ENCODE measurements at regions not wholly inside any gene's neighbourhood (a gene's known extent, or its start where the extent isn't known, plus 50 kb on each side); places are given as distances from the start of the nearest gene placed in this dataset.

DNA sequence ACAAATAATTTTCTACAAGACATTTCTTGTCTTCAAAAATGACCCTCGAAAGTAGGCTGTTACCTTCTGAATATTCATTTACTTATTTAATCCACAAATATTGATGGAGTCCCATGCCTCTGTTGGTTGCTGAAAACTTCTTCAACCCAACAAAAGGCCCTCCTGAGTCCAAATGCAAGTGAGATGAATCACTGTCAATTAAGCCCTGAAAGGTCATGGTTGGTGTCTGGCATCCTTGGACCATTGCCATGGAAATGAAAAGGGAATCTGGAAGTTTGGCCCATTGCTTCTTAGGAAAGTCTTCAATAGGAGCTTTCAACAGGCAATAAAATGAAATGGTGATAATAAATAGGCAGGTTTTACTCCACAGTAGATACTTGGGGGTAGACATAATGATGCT is 364.7 kb upstream of the DYNLRB2 start:
- DNase-seq (ENCODE audit: low spot score) = no peak

DNA sequence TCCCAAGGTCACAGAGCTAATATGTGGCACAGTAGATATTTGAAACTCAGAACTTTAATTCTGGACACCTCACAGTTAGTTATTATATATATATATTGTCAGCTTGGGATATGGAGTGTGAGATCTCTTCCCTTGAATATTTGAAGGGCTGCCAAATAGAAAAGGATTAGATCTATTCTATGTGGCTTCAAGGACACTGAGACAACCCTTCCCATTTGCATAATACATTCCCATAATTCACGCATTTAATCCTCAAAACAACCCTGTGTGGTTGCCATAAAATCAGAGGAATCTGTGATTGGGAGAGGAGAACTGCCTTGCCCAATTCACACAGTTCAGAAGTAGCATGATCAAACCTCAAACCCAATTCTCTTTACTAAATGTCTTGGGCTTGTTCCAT is 365.8 kb upstream of the DYNLRB2 start:
- DNase-seq (ENCODE audit: low spot score) = no peak

DNA sequence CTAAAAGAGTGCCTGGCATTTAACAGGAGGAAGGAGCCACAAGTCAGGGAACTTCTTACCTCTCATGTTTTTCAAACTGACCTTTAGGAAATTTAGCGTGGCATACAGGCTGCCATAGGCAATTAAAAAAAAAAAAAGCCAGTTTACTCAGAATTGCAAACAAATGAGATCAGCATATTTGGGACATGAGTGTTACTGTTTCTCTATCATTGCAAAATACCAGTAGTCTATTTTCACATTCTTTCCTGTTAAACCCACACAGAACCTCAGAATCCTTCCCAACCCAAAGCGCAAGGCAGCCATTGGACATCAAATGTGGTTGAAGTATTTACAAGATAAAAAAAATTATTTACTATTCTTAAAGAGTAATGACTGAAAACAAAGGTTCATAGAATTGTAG is 366.4 kb upstream of the DYNLRB2 start:
- DNase-seq (ENCODE audit: low spot score) = no peak

DNA sequence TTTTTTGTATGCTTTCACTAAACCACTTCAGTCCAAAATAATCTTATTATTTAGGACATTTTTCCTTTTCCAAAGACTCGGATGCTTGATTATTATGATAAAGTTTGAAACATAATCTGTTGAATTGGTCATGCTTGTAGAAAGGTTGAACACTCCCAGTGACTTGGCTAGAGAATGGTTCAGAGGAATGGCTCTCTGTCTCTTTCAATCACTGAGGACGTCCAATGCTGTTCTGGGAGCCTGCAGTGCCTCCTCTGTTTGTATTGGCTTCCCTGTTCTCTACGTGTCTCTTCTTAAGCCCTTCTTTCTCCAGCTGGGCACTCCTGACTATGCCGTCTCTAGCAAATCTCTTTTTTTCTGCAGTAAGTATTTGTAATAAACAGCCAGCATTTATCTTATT is 369.0 kb upstream of the DYNLRB2 start:
- DNase-seq (ENCODE audit: low spot score) = no peak

DNA sequence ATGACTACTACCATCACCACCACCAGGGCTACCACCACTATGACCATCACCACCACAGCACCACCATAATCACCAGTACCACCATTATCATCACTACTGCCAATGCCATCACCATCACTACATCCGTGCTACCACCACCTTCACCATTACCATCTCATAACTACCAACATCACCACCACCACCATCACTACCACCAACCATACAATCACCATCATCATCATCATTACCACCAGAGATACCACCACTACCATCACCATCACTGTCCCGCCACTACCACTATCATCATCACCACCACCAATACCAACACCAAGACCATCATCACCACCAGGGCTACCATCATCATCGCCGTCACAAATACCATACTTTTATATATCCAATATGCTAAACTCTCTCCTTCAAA is 369.6 kb upstream of the DYNLRB2 start:
- DNase-seq (ENCODE audit: low spot score) = no peak

DNA sequence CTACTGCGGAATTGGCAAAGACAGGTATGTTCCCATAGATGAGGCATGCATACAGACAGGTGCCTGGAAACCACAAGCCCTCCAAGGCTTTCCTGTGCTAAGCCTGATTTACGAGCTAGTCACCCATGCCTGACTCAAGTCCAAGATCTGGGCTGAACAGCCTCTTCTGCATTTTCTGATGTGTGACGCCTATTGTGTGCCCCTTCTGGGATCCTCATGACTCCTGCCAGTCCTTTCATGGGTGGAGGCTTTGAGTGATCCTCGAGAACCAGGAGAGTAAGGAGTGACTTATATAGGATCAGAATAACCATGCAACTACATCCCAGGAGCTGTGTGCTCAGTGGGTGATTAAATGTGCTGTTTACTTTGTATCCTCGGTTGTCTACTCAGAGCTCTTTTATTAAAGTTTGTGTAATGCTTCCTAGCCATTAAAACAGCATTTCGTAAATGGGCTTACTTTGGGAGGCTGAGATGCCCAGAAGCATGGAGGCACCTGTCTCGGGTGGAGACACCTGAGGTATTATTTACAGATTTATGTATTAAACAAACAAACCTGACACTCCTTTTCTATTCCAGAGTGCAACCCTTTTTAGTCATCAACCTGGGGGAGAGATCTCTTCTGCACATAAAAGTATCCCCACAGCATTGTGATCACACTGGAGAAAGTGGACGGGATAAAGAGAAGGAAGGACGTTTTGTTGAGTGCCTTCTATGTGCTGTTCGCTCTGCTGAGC is 373.0 kb upstream of the DYNLRB2 start:
- DNase-seq (ENCODE audit: low spot score) = no peak

DNA sequence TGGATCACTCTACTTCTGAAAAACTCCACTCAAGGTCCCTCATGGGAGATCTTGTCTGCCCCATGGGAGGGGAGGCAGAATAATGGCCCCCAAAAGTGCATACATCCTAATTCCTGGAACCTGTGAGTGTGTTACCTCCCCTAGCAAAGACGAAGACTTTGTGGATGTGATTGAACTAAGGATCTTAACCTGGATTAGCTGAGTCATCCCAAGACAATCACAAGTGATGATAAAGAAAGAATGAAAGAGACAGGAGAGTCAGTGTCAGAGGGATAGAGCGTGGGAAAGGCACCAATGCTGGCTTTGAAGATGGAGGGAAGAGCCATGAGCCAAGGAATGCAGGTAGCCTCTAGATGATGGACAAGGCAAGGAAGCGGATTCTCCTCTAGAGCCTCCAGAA is 374.7 kb upstream of the DYNLRB2 start:
- no peak for DNase-seq (ENCODE audit: low spot score)

DNA sequence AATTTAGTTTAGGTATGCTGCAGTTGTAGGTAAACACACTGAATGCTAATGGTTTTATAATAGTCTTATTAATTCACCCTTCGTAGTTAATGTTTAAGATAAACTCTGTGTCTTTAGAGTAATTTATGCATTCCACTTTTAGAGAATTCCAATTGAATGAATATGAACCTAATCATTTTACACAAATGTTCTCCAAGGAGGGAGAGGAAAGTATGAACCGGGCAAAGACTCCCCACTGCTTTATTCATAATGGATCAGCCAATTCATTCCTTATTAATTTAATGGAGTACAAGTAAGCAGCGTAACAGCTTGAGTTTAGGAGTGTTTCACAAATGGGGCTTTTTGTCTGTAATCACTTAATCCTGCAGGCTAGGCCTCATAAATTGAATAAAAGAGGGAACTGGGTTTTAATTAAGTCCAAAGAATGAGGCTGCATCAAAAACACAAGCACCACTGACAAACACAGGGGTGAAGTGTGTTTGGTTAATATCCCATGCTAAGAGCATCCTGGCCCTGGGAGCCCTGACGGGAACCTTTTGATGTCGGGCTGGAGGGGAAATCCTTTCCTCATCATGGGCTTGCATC is 375.7 kb upstream of the DYNLRB2 start:
- no peak for DNase-seq (ENCODE audit: low spot score)

DNA sequence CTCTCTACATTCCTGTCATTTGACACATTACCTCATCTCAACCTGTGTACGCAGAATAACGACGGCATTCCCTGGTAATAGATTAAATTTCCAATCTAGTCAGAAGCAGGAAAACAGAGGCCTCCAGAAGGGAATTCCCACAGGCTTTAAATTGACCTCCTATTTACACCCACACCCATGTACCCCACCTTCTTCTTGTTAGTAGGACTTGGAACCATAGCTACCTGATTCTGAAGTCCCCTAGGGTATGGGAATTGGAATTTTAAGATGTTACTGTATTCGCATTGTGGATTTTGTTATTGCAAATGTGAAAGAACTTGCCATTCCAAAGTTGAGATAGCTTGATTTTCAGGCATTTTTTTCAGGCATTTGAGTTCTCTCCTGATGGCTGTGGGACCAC is 377.5 kb upstream of the DYNLRB2 start:
- DNase-seq (ENCODE audit: low spot score) = no peak

DNA sequence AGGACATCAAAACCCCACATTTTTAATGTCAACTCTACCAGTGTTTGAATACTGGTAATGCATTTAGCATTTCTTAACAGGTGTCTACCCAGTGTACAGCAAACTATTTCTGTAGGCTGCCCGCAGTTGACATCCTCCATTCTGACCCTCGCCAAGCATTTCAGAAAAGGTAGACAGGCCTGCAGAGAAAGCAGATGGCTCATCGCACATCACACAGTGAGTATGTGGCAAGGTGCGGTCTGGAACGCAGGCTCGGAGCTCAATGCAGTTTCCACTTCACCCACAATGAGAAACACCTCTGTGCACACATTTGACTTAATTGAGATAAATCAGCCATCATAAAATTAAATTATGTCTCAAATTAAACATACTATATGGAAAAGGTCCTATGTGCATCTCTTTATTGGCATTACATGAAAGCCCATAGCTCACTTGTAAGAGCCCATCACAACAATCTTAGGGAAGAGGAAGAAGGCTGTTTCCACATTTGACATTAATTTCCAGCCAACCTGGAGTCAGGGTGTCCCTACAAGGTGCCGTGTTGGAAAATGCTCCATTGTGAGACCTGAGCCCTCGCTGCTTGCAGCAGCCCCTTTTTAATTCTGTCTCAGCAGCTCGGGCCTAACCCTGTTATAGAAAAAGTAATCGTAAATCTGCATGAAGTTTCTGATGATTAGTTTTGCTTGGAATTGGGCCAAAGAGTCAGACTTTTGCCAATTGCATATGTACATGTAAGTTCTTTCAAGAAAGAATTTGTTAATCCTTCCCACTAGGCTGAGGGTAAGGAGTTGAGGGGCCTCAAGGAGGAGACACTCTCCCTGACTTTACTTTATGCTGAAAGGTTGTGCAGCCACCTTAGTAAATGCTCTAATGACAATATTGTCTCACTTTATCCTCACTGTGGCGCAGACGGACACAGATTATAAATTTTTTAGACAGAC is 378.7 kb upstream of the DYNLRB2 start:
- DNase-seq (ENCODE audit: low spot score) = no peak

DNA sequence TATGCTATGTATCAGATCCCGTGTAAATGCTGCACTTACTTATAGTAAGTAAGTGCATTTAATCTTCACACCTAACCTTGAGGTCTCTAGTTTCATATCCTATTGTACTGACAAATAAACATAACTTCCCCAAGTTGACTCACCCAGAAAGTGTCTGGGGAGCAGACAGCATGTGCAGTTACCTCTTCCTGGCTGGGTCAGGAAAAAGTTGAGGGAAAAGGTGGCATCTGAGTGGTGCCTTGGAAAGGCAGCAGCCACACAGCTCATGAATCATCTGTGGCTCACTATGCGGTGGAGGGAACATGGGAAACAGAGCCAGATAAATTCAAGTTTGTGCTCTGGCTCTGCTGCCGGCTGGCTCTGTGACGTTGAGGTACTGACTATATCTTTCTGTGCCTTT is 382.0 kb upstream of the DYNLRB2 start:
- DNase-seq (ENCODE audit: low spot score) = no peak

DNA sequence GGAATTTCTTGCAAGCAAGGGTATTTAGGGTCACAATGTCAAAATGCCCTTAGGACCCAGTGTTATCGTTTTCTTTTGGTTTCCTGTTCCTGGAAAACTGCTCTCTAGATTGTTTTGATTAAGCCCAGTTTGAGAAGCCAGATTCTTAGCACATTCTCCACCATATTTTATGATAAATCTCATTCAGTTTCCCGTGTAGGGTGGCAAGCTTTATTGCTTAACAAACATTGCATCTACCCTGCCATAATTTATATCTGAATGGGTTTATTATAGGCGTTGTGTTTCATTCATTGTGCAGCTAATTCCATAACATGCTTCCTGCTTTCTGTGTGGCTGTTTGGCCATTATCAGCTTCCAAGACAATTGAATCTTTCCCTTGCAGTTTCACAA is 389.1 kb upstream of the DYNLRB2 start:
- no peak for DNase-seq (ENCODE audit: low spot score)

DNA sequence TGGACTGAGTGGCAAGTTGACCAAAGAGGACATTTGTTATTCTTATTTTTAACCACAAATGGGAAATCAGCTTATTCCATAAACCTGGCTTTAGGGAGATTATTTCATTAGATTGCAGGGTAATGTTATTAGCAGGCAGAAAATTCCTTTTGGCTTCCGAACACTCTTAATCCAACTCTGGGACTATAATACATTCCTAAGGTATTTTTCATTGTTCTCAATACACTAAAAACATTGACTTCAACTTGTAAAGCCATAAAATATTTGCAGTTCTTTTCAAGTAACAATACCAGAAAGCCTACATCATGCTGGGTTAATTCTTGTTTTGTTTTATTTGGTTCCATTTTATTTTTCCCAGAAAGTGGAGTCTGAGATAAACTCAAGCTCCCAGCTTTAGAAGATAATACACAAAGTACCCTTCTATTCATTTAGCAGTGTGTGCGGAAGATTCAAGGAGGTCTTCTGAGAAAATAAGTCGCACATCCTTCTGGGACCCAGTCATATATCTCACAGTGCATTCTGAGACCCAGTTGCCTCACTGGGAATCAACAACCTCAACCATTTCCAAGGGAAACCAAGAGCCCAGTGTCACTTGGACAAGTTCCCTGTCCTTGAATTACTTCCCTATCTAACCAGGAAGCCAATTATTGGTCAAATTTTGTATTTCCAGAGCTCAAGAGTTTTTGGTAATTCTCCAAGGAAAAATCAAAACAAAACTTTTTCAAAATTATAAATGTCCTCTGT is 389.6 kb upstream of the DYNLRB2 start:
- no peak for DNase-seq (ENCODE audit: low spot score)

DNA sequence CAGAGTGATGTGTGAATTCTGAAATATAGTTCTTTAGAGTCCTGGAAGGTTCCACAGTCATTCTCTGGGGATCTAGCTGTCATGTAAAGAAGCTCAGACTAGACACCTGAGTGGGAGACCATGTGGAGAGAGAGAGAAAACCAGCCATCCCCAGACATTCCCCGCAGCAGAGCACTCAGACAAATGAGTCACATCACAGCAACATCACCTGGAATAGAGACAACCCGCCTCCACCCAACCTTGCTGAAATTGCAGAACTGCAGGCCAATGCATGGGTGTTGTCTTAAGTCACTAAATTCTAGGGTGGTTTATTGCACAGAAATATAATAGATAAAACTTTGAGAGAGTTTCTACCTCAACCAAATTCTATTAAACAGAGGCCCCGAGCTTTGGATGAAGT is 392.0 kb upstream of the DYNLRB2 start:
- DNase-seq (ENCODE audit: low spot score) = no peak

DNA sequence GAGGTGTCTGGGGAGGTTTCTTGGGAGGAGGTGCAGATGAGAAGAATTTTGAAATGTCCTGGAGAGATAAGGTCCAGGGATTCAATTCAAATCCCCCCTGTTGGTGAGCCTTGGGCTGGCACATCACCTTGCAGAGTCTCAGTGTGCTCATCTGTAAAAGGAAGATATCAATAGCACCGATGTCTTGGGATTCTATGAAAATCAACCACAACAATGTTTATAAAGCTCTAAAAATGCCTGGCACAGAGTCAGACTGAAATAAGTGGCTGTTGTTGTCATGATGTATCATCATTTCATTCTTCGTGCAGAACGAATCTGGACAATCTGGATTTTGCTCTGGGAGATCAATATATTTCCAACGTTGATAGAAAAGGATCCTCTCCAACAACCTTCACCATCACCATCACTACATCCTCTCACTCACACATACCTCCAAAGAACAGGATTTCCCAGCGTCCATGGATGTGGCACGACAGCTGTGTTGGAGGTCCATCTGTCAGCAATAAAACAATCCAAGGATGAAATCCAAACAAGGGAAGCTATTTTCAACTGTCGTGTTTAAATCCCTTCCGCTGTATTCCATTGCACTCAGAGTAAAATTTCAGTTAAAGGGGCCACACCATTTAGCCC is 393.7 kb upstream of the DYNLRB2 start:
- no peak for DNase-seq (ENCODE audit: low spot score)

DNA sequence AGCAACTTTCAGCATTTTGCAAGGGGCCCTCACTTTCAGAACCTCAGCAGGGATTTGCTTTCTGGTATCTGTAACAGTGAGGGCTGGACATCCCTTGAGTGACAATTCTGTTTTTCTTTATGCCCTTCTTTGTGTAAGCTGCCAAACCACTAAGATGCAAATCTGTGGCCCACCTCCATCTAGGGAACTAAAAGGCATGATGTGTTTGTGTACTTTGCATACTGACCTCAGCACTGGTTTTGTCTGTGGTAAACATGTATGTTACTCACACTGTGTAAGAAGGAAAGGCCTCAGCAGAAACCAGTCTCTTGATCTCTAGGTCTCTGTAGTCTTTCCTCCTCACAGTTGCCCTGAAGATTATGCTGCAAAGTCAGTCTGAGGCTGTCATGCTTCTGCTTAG is 396.6 kb upstream of the DYNLRB2 start:
- DNase-seq (ENCODE audit: low spot score) = peak; percentile 1

DNA sequence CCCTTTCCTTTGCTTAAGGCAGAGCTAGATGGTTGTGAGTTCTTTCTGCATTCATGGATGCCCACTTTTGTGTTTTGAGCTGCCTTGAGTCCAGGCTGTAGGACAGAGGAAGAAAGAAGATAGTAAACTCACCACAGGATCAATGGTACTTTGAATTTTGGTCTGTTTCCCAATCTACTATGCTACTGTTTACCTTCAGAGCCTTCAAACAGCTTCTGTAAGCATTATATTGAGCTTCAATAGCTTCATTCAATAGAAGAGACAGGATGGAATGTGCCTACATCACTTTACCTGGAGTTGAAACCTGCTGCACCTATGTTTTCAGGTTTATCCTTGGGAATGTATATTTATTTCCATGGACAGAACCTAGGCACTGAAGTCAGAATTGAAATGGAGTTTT is 397.9 kb upstream of the DYNLRB2 start:
- no peak for DNase-seq (ENCODE audit: low spot score)

DNA sequence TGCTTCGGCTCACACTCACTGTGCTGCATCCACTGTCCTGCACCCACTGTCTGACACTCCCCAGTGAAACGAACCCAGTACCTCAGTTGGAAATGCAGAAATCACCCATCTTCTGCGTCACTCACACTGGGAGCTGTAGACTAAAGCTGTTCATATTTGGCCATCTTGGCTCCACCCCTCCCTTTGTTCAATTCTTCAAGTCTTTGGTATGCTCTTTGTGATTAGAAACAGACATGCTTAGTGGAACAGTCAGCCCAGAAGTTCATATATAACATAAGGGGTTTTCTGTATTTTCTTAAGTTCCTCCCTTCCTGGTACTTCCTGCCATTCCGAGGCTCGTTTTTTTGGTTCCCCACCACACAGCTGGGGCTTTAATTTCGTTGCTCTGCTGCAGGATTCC is 398.5 kb upstream of the DYNLRB2 start:
- DNase-seq (ENCODE audit: low spot score) = no peak

DNA sequence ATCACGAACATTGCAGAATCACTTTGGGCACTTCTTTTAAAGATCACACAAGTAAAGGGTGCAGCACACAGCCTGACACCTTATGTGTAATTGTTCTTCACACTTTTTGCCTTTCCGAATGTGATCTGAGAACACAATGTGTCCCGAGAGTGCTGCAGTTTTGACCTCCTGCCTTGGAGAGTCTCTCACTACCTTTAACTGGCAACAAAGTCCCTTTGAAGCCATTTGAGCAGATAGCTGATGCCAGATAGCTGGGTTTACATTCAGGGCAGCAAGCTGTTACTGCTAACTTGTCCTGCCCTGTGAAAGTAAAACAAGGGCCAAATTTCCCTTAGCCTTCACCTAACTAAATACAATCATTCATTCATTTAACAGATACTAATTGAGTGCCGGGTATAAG is 411.0 kb upstream of the DYNLRB2 start:
- DNase-seq (ENCODE audit: low spot score) = no peak

DNA sequence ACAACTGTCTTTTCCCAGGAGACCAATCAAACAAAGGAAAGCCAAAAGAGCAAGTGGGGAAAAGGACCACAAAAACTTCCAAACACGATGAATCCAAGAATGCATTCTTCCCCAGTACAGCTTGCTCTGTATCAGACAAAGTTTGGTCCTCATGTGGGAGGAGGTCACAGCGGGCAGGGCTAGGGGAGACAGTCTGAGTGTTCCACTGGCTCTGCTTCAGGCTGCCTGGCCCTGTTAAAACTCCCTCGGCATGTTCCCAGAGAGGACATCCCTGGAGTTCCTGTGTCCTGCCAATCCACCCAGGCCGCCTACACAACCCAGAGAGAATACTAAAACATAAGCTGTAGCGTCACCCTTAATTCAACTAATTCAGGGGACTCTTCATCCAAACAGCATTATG is 415.1 kb upstream of the DYNLRB2 start:
- no peak for DNase-seq (ENCODE audit: low spot score)

DNA sequence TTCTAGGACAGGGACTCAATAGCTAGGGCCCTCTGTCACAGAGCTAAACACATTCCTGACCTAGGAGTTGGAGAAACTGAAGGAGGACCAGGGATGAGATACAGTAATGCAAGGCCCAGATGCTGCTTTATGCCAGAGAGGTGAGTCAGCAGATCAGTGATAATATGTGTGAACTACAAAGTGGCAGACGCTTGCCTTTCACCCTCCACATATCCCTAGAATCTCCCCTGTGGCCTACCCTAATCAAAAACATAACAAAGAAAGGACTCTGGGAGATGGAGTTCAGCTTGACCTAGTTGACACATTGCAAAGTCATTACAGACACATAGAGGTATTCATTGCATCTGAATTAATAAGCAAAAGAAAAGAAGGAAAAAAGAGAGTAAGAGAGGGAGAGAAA is 417.6 kb upstream of the DYNLRB2 start:
- no peak for DNase-seq (ENCODE audit: low spot score)

DNA sequence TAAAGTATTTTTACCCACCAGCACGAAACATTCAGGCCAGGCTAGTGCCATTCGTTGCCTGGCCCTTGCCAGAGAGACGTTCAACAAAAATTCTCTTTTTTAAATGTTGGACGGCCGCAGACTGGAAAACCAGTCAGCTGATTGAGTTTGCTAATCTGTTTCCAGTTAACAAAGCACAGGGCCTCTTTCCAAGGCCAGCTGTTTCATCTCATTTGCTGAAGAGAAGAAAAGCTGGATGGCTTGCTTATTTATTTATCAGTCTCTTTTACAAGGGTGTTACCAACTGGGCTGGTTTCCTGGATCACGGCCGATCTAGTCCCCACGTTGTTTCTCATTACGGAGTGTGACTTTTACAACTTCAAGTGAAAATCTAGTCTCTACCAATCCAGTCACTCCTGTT is 418.7 kb upstream of the DYNLRB2 start:
- no peak for DNase-seq (ENCODE audit: low spot score)

Measured in NAMALWA (cell line).